Heart left ventricle (tissue), 13 donors: ENCODE measurements at regions not wholly inside any gene's neighbourhood (a gene's known extent, or its start where the extent isn't known, plus 50 kb on each side); places are given as distances from the start of the nearest gene placed in this dataset.

ENCODE experiments used
- POLR2A ChIP-seq, 2 donors: fragments of 450-650 bp; IDR thresholded peaks; one replicate each; pipeline ENCODE4 v1.6.1; 2017; ENCODE audit warnings: antibody characterized with exemption in 2 of 2, mild to moderate bottlenecking in 2 of 2, moderate library complexity in 2 of 2
- TF ChIP-seq, protein P1 (sequence below), 12 donors: fragments of 200-600 bp; sonication (generic) in 4 of 12; IDR thresholded peaks; one replicate each; pipeline versions ENCODE4 v1.5.0 to v1.8.0; 2018 to 2022; ENCODE audit warnings: antibody characterized with exemption in 12 of 12, mild to moderate bottlenecking in 5 of 12
- donor health status: ischemic (EF 13 %, LVEDD 7.1; RV severe dilation, severe dysfunction).
- donor health status: DM: no; HTN: yes; CAD: no.
- donor health status: DM: no; HTN: no; CAD: no.
- donor health status: ischemic (EF 25% LVEDD 6.9; RV normal size, moderate dysfunction).
- donor health status: ischemic (EF 25% LVEDD 5.7; RV mildly dilated, moderate dysfunction).
- donor health status: ischemic (EF 35%, LVEDD 5.7; RV mildly dilated, moderate dysfunction).
- donor health status: nonischemic (EF 11% LVEDD 7.7; RV severe dilation, severe dysfunction).
- donor health status: DM: yes; HTN: yes; CAD: no.
- donor health status: PGD.
- donor health status: ischemic (EF 29% LVEDD 5.4; RV normal size, mild dysfunction).
- donor health status: nonischemic (EF 23%, LVEDD 6.1; RV moderate dilation, normal function).

DNA sequence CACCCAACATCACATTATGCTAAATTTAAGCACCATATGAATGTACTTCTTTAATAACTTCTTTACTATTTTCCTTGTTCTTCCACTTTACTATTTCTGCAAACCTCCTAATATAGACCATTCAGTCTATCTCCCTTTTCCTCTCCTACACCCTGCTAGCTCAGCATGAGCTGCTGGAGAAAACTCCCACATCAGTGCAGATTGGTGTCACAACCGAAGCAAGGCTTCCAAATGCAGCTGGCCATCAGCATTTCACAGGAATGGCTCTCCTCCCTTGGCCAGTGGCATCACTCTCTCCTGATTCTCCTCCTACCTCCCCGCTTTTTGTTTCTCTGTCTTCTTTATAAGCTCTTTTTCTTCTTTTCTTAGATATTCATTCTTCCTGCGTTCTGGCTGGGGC lies 118.7 kb upstream of the ZC3H12C start:
- no peak for TF ChIP-seq POLR2A (IDR thresholded peaks at IDR 0.05)
- TF ChIP-seq, protein P1, sequence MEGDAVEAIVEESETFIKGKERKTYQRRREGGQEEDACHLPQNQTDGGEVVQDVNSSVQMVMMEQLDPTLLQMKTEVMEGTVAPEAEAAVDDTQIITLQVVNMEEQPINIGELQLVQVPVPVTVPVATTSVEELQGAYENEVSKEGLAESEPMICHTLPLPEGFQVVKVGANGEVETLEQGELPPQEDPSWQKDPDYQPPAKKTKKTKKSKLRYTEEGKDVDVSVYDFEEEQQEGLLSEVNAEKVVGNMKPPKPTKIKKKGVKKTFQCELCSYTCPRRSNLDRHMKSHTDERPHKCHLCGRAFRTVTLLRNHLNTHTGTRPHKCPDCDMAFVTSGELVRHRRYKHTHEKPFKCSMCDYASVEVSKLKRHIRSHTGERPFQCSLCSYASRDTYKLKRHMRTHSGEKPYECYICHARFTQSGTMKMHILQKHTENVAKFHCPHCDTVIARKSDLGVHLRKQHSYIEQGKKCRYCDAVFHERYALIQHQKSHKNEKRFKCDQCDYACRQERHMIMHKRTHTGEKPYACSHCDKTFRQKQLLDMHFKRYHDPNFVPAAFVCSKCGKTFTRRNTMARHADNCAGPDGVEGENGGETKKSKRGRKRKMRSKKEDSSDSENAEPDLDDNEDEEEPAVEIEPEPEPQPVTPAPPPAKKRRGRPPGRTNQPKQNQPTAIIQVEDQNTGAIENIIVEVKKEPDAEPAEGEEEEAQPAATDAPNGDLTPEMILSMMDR (IDR thresholded peaks at IDR 0.05) = no peak
